HG03457 (cell line): ENCODE measurements at regions not wholly inside any gene's neighbourhood (a gene's known extent, or its start where the extent isn't known, plus 50 kb on each side); places are given as distances from the start of the nearest gene placed in this dataset.
"Not testable (repeated sequence)": the region's sequence is repeated elsewhere in the genome, so short reads cannot be mapped to it uniquely, and the experiment has no call there.

ENCODE experiments used
- ATAC-seq: cut with Tn5 transposase; IDR thresholded peaks from one replicate; pipeline ENCODE4 v1.9.1; 2021; ENCODE audit warnings: moderate number of reproducible peaks; ENCODE audit not compliant: unreplicated experiment

DNA sequence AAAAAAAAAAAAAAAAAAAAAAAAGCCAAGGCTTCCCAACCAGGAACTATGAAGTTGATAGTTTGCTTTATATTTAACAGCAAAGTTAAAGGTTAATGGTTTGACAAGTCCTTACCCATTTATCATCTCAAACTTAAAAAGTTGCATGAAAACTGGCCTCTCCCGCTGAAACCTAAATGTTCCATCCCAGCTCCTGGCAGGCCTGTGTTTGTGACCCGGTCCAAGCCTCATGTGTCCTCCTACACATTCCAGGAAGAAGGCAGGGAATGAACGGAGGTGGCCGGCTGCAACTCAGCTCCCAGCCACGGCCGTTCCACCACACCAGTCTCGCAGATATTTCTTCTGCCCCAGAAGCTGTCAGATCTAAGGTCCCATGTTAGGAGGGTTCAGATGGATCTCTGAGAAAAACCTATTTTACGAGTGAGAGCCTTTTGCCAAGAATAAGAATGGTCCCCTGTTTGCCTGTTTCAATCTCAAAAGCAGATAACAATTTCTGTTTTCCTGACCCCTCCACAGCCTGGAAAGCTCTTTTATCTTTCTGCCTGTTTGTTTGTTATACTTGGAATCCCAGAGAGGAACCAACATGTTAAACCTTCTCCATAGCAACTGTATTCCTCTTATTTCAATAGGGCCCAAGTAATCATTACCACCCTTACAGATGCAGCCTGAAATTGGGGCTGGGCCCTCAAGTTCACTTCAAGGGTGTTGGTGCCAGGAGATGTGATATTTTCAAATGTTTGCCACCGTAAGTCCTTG lies 56.5 kb downstream of the KCTD12 start:
- no peak for ATAC-seq

DNA sequence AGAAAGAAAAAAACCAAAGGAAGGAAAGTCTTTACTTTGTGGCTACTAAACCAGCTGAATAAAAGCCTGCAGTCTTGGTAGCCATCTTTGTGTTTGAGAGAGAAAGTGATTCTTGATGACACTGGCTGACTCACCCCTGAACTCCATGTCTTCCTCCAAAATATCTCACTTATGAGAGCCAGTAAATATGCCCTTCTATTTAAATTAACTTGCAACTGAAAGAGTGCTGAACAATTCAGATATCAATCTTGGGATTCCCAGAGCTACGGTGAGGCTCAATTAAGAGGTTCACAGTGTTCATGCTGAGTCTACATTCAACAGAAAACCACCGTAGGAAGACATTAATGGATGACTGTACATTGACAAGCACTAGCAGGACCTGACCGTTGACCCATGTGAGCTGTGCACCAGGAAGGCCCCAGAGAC lies 57.9 kb downstream of the KCTD12 start:
- no peak for ATAC-seq

DNA sequence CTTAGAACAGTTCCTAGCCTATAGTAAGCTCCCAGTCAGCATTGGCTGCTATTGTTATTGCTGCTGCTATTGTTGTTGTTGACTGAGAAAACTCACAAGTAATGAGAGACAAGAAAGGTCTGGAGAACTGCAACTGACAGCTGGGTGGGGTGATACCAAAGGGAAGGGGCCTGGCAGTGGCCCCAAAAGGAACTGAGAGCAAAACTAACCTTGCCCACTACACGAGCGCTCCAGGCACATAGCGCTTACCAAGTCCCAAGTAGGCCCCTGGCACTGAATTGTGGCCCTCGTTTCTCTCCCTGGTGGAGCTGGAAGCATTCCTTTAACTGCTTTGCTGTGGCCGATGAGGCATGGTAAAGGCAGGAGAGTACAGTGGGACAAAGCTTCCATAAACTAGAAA lies 59.7 kb downstream of the KCTD12 start:
- no peak for ATAC-seq

DNA sequence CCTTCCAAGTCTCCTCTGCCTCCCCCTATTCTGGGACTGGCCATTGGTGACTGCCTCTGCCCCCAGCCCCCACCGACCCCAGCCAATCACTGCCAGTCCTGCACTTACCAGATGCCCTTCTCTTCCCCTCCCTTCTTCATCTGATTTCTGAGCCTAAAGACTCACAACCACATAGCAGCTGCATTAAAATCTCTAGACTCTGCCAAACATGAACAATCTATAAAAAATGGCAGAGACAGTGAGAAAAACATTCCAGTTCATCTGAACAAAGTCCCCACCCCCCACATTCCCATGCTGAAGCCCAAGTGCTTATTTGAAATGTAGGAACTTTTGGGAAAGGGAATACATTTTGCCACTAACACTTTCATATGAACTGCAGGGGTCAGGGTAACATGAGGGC lies 60.8 kb downstream of the KCTD12 start:
- no peak for ATAC-seq

DNA sequence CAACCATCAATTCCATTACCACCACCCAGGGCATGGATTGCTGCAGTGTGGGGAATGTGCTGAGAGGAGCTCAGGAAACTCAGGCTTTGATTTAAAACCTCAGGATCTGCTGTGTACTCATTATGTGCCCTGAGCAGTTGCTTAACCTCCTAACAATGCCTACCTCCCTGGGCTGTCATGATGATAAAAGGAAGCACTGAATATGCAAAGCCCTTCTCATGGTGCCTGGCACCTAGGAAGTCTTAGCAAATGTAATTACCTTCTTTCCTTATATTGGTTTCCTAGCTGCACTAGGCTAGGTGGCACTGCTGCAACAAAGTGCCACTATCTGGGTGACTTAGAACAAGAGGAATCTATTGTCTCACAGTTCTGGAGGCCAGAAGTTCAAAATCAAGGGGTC lies 62.2 kb downstream of the KCTD12 start:
- ATAC-seq: no peak

DNA sequence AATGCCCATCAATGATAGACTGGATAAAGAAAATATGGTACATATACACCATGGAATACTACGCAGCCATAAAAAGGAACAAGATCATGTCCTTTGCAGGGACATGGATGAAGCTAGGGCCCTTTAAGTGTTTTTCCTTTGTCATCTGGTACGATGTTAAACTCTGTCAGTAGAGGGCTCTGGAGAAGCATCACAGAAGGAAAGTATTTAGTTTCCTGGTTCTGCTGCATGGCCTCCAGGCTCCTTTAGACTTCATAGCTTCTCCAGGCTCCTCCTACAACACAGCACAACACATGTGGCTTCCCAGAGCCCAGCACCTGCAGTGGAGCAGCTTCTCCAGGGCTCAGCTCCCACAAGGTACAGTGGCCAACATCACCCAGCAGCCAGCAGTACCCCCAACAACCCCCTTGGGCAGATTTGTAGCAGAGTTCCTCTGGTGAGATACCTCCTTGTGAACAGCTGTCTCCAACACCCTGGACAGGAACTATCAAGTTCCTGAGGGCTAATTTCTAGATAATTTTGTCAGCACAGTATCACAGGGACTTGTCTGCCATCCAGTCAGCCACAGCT lies 63.4 kb downstream of the KCTD12 start:
- no peak for ATAC-seq

DNA sequence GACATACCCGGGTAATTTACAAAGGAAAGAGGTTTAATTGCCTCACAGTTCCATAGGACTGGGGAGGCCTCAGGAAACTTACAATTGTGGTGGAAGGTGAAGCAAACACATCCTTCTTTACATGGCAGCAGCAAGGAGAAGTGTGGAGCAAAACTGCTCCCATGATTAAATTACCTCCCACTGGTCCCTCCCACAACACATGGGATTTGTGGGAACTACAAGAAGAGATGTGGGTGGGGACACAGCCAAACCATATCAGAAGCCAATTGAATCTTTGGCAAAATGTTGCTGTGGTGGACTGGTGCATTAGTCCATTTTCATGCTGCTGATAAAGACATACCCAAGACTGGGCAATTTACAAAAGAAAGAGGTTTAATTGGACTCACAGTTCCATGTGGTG lies 65.0 kb downstream of the KCTD12 start:
- ATAC-seq: not testable (repeated sequence)

DNA sequence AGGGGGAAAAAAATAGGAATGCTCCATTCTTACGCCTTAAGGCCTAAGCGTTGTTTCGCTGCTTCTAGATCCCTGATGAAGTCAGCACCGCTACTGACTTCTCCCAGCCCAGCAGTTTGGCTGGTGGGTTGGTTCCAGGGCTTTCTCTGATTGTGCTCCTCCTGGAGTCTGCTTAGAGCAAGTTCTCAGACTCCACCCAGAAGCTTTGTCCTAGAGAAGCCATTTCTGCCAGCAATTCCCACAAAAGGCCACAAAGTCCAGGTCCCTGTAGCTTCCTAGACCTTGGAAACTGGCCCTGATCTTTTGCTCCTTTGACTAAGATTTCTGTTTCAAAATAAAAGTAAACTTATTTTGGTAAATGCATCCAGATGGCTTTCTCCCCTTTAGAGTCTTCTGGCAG lies 65.4 kb downstream of the KCTD12 start:
- ATAC-seq: no peak

DNA sequence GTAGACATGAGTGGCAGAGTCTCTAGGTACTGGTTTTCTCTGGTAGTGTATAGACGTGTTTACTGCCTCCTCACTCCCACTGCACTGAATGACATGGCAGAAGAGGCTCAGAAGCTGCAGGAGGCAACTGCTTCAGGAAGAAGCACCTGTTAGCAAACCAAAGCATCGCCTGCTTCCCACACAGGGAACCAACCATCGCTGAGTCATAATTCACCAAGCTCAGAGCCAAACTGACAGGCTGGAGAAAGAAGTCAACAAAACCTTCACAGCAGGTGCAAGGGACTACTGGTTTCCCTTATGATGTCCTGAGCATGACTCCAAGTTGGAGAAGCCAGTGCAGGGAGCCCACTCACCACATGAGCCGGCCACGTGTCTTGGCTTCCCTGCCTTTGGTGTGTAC lies 69.8 kb downstream of the KCTD12 start:
- ATAC-seq: no peak

DNA sequence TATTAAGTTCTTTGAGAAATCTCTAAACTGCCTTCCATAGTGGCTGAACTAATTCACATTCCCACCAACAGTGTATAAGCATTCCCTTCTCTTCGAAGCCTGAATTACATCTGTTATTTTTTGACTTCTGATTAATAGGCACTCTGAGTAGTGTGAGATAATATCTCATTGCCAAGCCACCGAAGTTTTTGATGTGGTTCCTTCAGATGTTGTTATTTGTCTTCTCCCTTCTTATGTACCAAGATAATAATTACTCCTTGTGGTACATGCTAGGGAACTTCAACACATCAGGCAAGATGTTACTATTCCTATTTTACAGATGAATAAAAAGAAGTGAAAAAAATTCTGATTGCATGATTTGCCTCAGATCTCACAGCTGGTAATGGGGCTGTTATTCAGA lies 70.9 kb downstream of the KCTD12 start:
- no peak for ATAC-seq

DNA sequence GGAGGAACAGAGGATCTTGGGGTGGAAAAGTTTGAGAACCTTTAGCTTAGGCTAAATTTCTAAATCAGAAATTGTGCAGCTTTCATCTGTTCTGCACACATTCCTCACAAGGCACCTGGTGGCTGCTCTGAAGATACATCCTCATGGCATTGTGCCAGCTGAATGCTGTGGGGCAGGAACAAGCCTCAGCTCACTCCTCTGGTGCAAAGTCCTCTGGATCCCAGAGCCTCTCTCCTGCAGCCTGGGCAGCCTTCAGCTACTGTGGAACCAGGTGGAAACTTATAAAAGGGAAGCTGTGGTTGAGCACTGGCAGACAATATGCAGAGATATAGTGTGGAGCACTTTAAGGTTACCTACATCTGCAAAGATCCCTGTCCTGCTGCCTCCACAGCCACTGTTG lies 72.3 kb downstream of the KCTD12 start:
- no peak for ATAC-seq

DNA sequence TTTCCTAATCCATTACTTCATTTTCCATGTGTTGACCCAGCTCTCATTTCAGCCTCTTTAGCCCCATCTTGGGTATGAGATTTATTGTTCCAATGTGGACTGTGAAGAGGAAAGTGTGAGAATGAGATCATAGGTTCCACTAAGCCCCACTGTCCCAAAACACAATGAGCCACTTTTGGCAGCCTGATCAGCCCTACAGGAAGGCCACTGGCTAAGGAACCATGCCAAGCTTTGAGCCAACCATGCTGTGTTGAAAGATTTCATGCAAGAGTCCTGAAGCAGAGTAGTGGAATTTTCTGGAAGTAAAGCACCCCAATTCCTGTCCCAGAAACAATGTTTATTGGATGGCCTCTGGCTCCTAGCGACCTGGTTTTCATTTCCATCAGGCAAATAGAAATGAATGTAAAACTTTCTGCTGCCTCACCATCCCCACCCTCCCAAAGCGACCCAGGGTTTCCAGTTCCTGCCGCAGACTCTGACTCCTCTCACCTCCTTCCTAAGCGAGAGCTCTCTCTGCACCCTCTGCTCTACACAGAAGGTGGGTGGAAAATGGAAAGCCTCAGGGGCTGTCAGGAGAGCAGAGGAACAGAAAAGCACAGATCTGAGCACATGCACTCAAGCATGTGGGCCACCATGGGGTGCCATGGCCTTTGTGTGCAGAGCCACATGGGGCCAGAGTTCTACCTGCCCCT lies 73.1 kb downstream of the KCTD12 start:
- ATAC-seq: no peak

DNA sequence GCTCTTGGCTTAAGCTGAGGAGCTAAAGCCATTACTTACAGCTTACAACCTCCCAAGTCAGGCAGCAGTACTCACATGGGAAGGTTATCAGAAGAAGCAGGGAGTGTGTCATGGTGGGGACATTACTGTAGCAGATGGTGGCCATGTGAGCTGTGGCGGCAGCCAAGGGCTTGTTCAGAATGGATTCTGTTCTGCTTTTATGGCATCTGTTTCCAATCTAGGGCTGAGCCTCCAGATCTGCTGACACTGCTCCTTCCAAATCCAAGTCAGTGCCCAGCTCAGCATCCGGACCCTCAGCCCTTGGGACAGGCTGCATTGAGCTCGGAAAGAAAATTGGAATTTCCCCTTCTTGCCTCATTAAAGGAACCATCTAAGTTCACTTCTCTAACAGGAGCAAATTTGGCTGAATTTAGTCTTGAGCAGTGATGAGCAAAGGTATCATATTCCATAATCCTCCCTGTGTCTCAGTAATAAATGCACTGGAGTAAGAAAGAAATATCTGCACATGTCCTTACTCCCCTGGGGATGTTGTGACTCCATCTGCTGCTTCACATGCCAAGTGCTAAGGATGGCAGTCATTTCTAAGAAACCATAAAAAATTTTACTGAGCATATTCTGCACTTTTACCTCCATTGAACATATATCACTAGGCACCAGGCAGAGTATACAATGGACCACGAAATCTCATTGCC lies 73.9 kb downstream of the KCTD12 start:
- no peak for ATAC-seq

DNA sequence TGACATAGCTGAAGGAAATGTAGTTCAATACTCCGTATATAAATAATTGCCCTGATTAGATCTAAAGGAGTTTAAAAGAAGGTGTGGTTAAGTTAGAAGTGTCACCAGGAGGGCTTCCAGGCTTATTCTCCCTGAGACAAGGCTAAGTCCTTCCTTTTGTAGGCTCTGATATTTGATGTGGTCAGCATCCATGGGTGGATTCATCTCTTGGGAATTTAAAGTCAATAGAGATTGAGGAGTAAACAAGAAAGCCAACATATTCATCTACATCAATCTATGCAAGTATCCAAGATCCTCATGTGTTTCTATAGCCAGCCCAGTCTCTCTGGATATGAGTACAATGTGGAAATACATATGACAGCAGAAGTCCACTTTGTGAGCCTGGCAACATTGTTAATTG lies 76.8 kb downstream of the KCTD12 start:
- ATAC-seq: no peak

DNA sequence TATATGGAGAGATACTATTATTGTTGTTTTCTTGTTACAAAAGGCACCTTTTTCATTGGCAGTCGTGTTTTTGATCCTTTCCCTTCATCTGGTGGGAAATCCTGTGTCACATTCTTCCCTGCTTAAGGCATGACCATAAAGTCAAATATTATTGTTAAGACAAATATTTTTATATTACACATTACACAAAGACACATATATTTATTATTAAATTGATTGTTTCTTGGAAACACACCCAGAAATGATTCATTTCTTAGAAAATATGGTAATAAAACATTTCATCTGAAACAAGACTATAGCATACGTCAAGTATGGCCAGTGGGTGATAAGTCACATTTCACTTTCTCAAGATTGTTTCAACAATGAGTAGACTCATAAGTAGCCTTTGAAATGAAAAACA lies 77.3 kb downstream of the KCTD12 start:
- no peak for ATAC-seq

DNA sequence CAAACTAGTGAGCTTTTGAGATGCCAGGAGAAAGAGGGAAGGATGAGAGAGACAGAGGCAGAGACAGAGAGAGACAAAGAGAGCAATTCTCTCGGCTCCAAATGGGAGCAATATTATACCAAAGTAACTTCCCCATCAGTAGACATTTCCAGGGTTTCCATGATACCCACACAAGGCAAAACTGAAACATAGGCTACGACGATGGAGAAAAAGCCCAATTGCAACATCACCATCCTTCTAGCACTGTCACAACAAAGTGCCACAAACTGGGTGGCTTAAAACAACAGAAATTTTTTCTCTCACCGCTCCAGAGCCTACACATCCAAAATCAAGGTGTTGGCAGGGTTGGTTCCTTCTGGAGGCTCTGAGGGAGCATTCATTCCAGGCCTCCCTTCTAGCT lies 81.4 kb downstream of the KCTD12 start:
- no peak for ATAC-seq

DNA sequence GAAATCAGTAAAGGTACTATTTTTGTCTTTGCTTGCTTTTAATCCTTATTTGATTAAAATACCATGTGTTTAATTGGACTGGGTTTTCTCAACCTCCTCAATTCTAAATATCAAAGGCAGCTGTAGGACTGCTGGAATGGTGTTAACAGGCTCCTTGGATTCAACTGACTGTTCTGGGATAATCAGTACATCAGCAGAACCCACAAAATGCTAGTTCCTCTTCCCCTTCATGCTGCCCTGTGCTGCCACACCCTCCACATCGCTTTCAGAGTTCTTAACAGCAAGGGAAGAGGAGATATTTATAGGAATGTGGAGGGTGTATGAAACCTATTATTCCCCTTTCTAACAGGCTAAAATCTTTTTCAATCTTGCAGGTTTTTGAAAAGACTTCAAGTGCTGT lies 82.4 kb downstream of the KCTD12 start:
- no peak for ATAC-seq

DNA sequence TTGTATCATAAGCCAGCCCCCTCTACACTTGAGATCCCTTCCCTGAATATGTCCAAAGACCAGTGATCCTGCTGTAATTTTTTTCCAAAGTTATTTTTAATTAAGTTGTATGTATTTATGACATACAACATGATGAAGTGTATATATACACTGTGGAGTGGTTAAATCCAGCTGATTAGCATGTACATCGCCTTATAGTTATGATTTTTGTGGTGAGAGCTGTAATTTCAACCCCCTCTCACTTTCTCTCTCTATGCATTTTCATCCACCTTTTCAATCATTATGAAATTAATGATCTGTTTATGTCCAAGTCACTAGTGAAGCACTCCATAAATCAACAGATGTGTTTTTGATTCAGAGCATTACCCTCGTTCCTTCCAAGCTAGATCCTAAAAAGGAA lies 85.3 kb downstream of the KCTD12 start:
- ATAC-seq: no peak

DNA sequence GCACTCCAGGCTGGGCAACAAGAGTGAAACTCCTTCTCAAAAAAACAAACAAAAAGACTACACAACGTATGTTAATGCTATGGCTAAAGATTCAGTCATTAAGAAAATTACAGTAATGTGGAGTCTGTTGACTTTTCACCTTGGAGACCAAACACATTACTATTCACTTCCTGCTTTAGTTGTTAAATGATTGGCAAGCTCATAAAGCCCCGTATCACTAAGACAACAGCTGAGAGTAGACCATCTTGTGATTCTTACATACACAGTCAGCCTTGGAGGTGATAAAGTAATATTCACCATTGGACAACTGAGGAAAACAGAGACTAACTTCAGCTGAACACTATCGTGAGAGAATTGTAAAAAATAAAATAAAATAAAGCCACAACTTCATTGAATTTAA lies 86.5 kb downstream of the KCTD12 start:
- ATAC-seq: no peak

DNA sequence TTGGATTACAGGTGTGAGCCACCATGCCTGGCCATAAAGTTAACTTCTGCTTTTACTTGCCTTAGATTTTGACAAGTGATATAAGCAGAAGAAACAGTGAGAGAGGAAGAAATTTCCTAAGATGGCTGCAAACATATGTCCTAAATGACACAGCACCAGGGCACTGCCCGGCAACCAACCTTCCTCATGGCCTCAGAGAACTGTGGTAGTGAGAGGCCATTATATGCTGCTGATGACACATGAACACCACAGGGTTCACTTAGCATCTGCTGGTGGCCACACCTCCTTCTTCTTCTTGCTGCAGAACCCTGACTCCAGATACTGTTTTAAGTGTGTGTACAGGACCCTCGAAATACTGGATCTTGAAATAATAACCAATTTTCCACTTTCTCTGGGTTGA lies 88.2 kb downstream of the KCTD12 start:
- ATAC-seq: no peak

DNA sequence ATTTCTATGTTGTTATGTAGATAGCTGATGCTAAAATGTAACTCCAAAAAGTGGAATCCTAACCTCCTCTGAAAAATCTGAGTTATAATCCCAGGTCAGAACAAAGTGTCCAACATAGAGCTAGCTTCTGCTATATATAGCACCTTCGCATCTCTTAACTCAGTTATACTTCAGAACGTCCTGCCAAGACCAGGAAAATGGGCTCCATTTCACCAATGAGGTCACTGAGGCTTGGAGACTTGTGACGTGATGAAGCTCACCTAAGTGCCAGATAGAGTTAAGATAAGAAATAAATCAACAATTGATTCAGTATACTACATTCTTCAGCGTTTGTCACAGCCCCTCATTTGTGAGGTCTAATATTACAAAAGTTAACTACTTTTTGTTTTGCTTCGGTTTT lies 88.8 kb downstream of the KCTD12 start:
- no peak for ATAC-seq

DNA sequence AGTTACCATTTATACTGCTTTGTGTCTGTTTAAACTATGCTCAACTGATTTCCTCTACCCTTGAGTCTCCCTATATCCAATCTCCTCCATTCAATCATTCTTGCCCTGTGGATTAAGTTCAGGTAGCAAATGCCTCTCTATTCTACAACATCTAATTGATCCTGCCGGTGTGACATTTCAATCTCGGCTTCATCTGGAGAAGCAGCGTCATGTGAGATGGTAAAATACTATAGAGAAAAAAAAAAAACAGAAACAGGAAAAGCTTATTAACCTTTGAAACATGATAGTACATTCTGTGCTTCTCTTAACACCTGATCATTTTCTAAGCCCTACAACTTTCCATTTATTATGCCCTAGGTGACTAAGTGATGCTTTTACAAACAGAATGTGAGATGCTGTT lies 89.4 kb downstream of the KCTD12 start:
- no peak for ATAC-seq
